Progenitor cell of endocrine pancreas (in vitro differentiated cells): ENCODE measurements at regions not wholly inside any gene's neighbourhood (a gene's known extent, or its start where the extent isn't known, plus 50 kb on each side); places are given as distances from the start of the nearest gene placed in this dataset.

Source experiments
- DNase-seq: peaks from one replicate; pipeline ENCODE4 v3.0.0; 2021; ENCODE audit warnings: low spot score; ENCODE audit not compliant: unreplicated experiment
- H3K27ac Mint-ChIP-seq: 2 replicates; pipeline ENCODE4 v1.8.0; 2021; ENCODE audit warnings: mild to moderate bottlenecking, moderate library complexity, mixed read lengths
- H3K27me3 Mint-ChIP-seq: 2 replicates; pipeline ENCODE4 v1.8.0; 2021; ENCODE audit warnings: mixed read lengths
- H3K36me3 Mint-ChIP-seq: 2 replicates; pipeline ENCODE4 v1.8.0; 2022; ENCODE audit warnings: mixed read lengths; ENCODE audit not compliant: insufficient read depth
- H3K4me1 Mint-ChIP-seq: 2 replicates; pipeline ENCODE4 v1.8.0; 2021; ENCODE audit warnings: low read depth, mixed read lengths
- H3K4me3 Mint-ChIP-seq: 2 replicates; pipeline ENCODE4 v1.8.0; 2021; ENCODE audit warnings: low read depth, mild to moderate bottlenecking, moderate library complexity, mixed read lengths
- H3K9me3 Mint-ChIP-seq: 2 replicates; pipeline ENCODE4 v1.8.0; 2021; ENCODE audit warnings: low read depth, mixed read lengths
- CTCF ChIP-seq: fragments of 200-600 bp; sonication (generic); IDR thresholded peaks from one replicate; pipeline ENCODE4 v1.5.0; 2021; ENCODE audit warnings: antibody characterized with exemption, mild to moderate bottlenecking; ENCODE audit not compliant: unreplicated experiment

- no peak for DNase-seq
- Mint-ChIP-seq H3K36me3 (no peaks in the 10 kb centered on the region), H3K27me3 (no peaks in the 10 kb centered on the region), H3K9me3 (peaks cover 8% of the 10 kb centered on the region), H3K4me1 (peaks cover 18% of the 10 kb centered on the region), H3K4me3 (no peak overlapping the region), H3K27ac (no peak overlapping the region)
- TF ChIP-seq CTCF: no peak
These were observed 111.4 kb upstream of the ALCAM start for GRCh38 chr3:105255350-105255749.

GRCh38 chr3:105259496-105259895 lies 107.2 kb upstream of the ALCAM start:
- no peak for DNase-seq
- Mint-ChIP-seq H3K4me1 (peaks cover 4% of the 10 kb centered on the region), H3K36me3 (no peaks in the 10 kb centered on the region), H3K9me3 (peaks cover 4% of the 10 kb centered on the region), H3K27me3 (no peaks in the 10 kb centered on the region), H3K27ac (no peak overlapping the region), H3K4me3 (no peak overlapping the region)
- TF ChIP-seq CTCF: no peak

- Mint-ChIP-seq H3K4me1 (peaks cover under 1% of the 10 kb centered on the region), H3K9me3 (peaks cover 4% of the 10 kb centered on the region), H3K27me3 (no peaks in the 10 kb centered on the region), H3K4me3 (no peak overlapping the region), H3K27ac (no peak overlapping the region), H3K36me3 (no peaks in the 10 kb centered on the region)
- TF ChIP-seq CTCF: no peak
- DNase-seq: no peak
These were observed 106.3 kb upstream of the ALCAM start for GRCh38 chr3:105260385-105260784.

- no peak overlapping the region for H3K27ac Mint-ChIP-seq
These were observed 92.2 kb upstream of the ALCAM start for GRCh38 chr3:105274536-105274935.

GRCh38 chr3:105274958-105275357 lies 91.8 kb upstream of the ALCAM start:
- Mint-ChIP-seq H3K4me3 (no peak overlapping the region), H3K36me3 (no peaks in the 10 kb centered on the region), H3K27me3 (no peaks in the 10 kb centered on the region), H3K27ac (no peak overlapping the region), H3K9me3 (no peaks in the 10 kb centered on the region), H3K4me1 (no peaks in the 10 kb centered on the region)
- TF ChIP-seq CTCF: no peak
- DNase-seq: no peak

More at GRCh38 chr3:105274536-105274935, 92.2 kb upstream of the ALCAM start:
- Mint-ChIP-seq H3K4me1 (no peaks in the 10 kb centered on the region), H3K4me3 (no peak overlapping the region), H3K9me3 (no peaks in the 10 kb centered on the region), H3K27me3 (no peaks in the 10 kb centered on the region), H3K36me3 (no peaks in the 10 kb centered on the region)
- no peak for DNase-seq
- no peak for TF ChIP-seq CTCF
